ENCODE measurements at regions not wholly inside any gene's neighbourhood (a gene's known extent, or its start where the extent isn't known, plus 50 kb on each side); places are given as distances from the start of the nearest gene placed in this dataset.

GRCh38 chr15:39124553-39125171, 456.2 kb upstream of the THBS1 start:
- DNase-seq (ENCODE audit: low read depth in 2 of 2): peak in 1 of 2 donors; percentile 61
- TF ChIP-seq CTCF (IDR thresholded peaks at IDR 0.05; ENCODE audit: low read depth, low read length): no peak
- H3K4me3 ChIP-seq (replicated peaks in 1 of 2; ENCODE audit: low read depth in 2 of 2, low read length in 2 of 2): no peak overlapping the region

- TF ChIP-seq CTCF (IDR thresholded peaks at IDR 0.05; ENCODE audit: low read depth, low read length): no peak
- no peak overlapping the region for H3K4me3 ChIP-seq (replicated peaks in 1 of 2; ENCODE audit: low read depth in 2 of 2, low read length in 2 of 2)
Measured at GRCh38 chr15:39125226-39125625, 455.7 kb upstream of the THBS1 start.

DNA sequence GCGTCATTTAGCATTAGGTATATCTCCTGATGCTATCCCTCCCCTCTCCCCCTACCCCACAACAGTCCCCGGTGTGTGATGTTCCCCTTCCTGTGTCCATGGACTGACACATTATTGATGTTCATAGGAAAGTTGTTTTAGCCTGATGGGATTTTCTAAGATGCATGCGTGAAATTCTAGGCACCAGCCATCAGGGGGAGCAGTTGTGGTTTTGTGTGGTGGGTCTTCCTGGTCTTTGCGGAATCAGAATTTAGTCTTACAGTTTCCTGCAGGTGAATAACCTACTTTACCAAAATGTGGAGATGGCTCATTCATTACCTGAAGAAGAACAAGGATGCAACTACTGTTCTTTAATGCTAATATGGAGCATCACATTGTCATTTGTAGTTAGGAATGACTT, 455.0 kb upstream of the THBS1 start:
- TF ChIP-seq CTCF (IDR thresholded peaks at IDR 0.05; ENCODE audit: low read depth, low read length): peak; percentile 61
- no peak overlapping the region for H3K4me3 ChIP-seq (replicated peaks in 1 of 2; ENCODE audit: low read depth in 2 of 2, low read length in 2 of 2)
- peak; percentile 59 to 70 for DNase-seq (ENCODE audit: low read depth in 2 of 2)

More at GRCh38 chr15:39125226-39125625, 455.7 kb upstream of the THBS1 start:
- DNase-seq (ENCODE audit: low read depth in 2 of 2): peak in 1 of 2 donors; percentile 39

- no peak for TF ChIP-seq CTCF (IDR thresholded peaks at IDR 0.05; ENCODE audit: low read depth, low read length)
- H3K4me3 ChIP-seq (replicated peaks in 1 of 2; ENCODE audit: low read depth in 2 of 2, low read length in 2 of 2): no peak overlapping the region
- peak; percentile 64 to 86 for DNase-seq (ENCODE audit: low read depth in 2 of 2)
Measured at GRCh38 chr15:39127151-39127790, 453.6 kb upstream of the THBS1 start.

- DNase-seq (ENCODE audit: low read depth in 2 of 2): peak; percentile 98
- no peak for TF ChIP-seq CTCF (IDR thresholded peaks at IDR 0.05; ENCODE audit: low read depth, low read length)
Measured at GRCh38 chr15:39127925-39128617, 452.8 kb upstream of the THBS1 start.

DNA sequence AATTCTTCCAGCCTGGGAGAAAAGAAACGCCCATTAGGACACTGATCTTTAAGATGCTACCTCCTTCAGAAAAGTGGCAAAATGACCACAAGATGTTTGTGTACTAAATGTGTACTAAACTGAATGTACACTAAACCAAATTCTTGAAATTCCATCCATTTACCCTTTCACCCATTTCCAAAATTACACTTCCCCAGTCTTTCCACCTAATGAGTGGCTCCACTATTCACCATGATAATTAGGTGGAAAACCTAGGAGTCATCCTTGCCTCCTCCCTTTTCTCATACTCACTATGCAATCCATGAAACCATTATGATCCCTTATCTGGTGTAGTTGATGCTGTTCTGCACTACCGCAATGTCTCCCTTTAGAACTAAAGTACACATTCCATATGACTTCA, 452.1 kb upstream of the THBS1 start:
- no peak for TF ChIP-seq CTCF (IDR thresholded peaks at IDR 0.05; ENCODE audit: low read depth, low read length)
- peak in 1 of 2 donors; percentile 53 for DNase-seq (ENCODE audit: low read depth in 2 of 2)
- H3K4me3 ChIP-seq (replicated peaks in 1 of 2; ENCODE audit: low read depth in 2 of 2, low read length in 2 of 2): no peak overlapping the region

More at GRCh38 chr15:39127925-39128617, 452.8 kb upstream of the THBS1 start:
- H3K4me3 ChIP-seq (replicated peaks in 1 of 2; ENCODE audit: low read depth in 2 of 2, low read length in 2 of 2): no peak overlapping the region

Measured in cardiac fibroblast (primary cell).